ENCODE measurements at regions not wholly inside any gene's neighbourhood (a gene's known extent, or its start where the extent isn't known, plus 50 kb on each side); places are given as distances from the start of the nearest gene placed in this dataset.
"Not testable (repeated sequence)": the region's sequence is repeated elsewhere in the genome, so short reads cannot be mapped to it uniquely, and the experiment has no call there.

DNA sequence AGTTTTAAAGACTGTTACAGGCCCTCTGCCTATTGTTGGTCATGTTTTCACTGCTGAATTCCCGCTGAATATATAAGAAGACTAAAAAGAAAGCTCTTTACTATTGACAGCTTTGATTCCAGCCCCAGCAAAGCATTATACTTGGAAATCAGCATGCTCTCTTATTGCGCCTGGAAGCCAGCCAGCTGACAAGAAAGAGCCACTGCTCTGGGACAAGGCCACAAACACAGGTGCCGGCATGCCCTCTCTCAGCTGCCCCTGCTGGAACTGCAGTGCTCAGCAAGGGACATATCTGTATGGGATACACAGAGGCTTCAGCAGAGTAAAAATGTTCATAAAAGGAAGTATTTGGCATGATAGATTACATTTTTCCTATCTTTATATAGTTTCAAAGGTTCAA lies 523.9 kb downstream of the ADRA2A start:
- peak; percentile 20 for DNase-seq

GRCh38 chr10:111612273-111612672 lies 535.4 kb downstream of the ADRA2A start:
- DNase-seq: no peak

- DNase-seq: no peak
Measured at GRCh38 chr10:111634191-111634590, 549.4 kb downstream of the GPAM start.

- DNase-seq: no peak
Measured at GRCh38 chr10:111646021-111646420, 537.5 kb downstream of the GPAM start.

GRCh38 chr10:111648046-111648445 lies 535.5 kb downstream of the GPAM start:
- DNase-seq: no peak

GRCh38 chr10:111649080-111649479 lies 534.5 kb downstream of the GPAM start:
- DNase-seq: not testable (repeated sequence)

DNA sequence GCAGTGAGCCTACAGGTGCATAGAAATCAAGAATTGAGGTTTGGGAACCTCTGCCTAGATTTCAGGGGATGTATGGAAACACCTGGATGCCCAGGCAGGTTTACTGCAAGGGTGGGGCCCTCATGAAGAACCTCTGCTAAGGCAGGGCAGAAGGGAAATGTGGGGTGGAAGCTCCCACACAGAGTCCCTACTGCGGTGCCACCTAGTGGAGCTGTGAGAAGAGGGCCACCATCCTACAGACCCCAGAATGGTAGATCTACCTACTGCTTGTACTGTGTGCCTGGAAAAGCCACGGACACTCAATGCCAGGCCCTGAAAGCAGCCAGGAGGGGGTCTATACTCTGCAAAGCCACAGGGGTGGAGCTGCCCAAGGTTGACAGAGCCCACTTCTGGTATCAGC lies 533.5 kb downstream of the GPAM start:
- no peak for DNase-seq

GRCh38 chr10:111656066-111656465 lies 527.5 kb downstream of the GPAM start:
- DNase-seq: no peak

DNA sequence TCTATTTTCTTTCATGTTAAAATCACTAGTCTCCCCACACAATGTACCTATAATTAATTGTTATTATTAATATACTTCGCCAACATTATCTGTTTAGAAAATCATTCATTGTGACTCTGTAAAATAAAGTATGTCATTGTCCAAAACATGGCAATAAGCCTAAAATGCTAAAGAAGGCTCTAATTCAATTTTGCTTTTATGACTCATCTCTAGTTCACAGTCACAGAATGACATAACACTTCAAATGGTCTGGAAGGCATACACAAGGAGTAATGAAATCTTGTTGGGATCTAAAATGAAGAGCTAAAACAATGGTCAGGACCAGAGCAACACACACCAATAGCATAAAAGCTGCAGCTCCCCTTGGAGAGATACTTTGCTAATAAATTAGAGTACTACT lies 505.8 kb downstream of the GPAM start:
- no peak for DNase-seq

- no peak for DNase-seq
Measured at GRCh38 chr10:111686796-111687195, 496.8 kb downstream of the GPAM start.

GRCh38 chr10:111698711-111699110 lies 484.9 kb downstream of the GPAM start:
- DNase-seq: no peak

DNA sequence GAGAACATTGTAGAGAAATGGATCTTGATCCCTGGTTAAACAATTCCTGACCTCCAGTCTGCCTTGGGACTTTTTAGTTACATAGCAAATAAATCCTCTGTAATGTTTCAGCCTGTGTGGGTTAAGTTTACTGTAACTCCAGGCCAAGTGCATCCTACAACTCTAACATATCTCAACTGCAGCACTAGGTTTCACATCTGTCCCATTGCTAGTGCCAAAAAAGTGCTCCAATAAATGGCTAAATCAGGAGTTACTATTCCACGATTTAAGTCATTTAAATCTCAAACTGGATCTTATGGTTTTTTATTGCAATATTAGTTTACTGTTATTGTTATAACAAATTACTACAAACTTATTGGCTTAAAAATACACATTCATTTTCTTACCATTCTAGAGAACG lies 479.6 kb downstream of the GPAM start:
- no peak for DNase-seq

- DNase-seq: no peak
Measured at GRCh38 chr10:111705021-111705420, 478.5 kb downstream of the GPAM start.

- no peak for DNase-seq
Measured at GRCh38 chr10:111706331-111706730, 477.2 kb downstream of the GPAM start.

- DNase-seq: no peak
Measured at GRCh38 chr10:111707076-111707475, 476.5 kb downstream of the GPAM start.

- DNase-seq: no peak
Measured at GRCh38 chr10:111709603-111710002, 474.0 kb downstream of the GPAM start.

- no peak for DNase-seq
Measured at GRCh38 chr10:111716032-111716431, 467.5 kb downstream of the GPAM start.

- DNase-seq: no peak
Measured at GRCh38 chr10:111724121-111724520, 459.4 kb downstream of the GPAM start.

DNA sequence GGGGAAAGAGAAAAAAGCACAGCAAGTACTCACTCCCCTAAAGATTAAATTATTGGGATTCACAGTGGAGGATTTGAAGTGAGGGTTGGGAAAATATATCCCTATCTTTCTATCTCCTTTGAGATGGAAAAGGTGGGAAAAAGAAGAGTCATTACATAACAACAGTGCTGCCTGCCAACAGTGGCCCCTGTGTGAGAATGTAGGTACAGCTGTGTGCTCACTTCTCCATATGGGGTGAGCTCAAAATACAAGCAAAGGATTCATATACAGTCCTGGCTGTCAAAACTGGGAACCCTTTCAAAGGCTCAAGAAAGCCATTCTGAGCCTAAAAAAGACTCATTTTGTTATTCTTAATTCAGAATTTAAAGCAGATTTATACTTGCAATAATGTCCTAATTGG lies 458.5 kb downstream of the GPAM start:
- no peak for DNase-seq

DNA sequence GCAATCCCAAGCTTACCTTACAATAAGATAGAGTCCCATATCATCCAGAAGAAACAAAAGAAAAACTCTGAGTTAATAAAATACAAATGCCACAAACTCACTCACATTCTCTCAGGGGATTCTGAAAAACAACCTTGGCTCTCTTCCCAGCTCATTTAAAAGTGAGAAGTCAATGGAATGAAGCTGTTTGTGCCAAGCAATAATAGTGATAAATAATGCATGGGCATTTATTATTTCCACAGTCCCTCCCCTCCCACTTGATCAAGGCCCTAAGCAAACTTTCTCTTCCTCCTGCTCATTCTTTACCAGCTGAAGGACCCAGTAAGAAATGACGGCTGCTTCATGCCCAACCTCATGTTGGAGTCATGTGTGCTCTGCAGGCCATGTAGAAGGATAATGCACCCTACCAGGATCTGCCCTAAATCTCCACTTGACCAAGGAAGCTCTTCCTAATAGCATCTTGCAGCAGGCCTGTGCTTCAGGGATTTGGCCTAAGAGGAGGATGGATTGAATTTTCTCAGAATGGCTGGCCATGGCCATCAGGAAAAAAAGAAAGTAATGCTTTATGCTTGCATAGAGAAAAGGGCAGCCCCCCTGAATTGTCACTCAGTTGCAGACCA lies 451.3 kb downstream of the GPAM start:
- DNase-seq: no peak

GRCh38 chr10:111739125-111739873 lies 444.3 kb downstream of the GPAM start:
- DNase-seq: no peak

DNA sequence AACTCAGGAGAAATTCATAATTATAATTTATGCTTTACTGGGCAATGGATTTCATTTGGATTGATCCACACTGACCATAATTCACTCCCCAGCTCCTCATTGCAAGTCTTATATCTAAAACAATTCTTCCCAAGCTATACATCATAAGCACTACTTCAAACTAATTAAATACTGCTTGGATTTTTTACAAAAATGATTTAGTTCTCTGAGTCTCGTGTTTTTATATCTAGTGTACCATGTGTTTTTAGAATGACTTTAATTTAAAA lies 443.8 kb downstream of the GPAM start:
- DNase-seq: no peak

- no peak for DNase-seq
Measured at GRCh38 chr10:111745982-111746381, 437.6 kb downstream of the GPAM start.

- no peak for DNase-seq
Measured at GRCh38 chr10:111747751-111748150, 435.8 kb downstream of the GPAM start.

DNA sequence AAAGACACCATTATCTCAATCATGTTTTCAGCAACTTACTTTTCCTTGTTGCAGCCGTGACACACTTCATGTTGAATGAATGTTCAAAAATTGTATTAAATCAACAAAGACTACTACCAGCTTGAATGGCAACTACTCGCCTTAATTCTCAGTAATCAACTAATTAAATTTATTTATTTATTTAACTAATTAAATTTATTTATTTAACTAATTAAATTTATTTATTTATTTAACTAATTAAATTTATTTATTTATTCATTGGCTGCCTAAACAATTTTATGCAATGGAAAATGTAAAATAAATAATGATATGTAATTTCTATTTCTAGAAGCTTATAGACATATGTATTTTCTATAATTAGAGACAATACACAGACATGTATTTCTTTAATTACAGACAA lies 435.4 kb downstream of the GPAM start:
- DNase-seq: no peak

Data from femur (tissue), 1 donor.